GM12892 (cell line): ENCODE measurements at regions not wholly inside any gene's neighbourhood (a gene's known extent, or its start where the extent isn't known, plus 50 kb on each side); places are given as distances from the start of the nearest gene placed in this dataset.

Experiments
- POLR2AphosphoS5 ChIP-seq: IDR thresholded peaks from 2 replicates; pipeline ENCODE4 v1.6.1; 2011; ENCODE audit warnings: low read depth, low read length, control low read depth
- TAF1 ChIP-seq: IDR thresholded peaks from 2 replicates; pipeline ENCODE4 v1.6.1; 2011; ENCODE audit warnings: low read depth, mild to moderate bottlenecking, control low read depth, low read length, borderline replicate concordance

DNA sequence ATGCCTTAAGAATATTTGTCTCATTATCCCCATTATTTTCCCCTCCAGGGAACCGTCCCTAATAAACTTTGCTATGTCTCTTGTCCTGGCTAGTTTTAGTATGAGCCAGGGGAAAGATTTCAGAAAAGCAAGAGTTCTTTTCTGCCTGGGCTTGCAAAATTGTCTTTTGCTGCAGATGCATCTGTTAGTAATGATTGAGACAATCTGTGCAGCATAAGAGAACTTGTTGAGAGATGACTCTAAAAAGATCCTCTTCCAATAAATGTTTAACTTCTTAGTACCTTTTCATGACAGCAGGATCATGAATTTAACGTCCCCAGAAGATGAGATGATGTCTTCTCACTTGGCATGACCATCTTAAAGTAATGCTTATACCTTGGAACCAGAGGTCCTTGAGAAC, 172.5 kb upstream of the CREB1 start:
- TF ChIP-seq TAF1 (no peak), POLR2AphosphoS5 (no peak)
